ENCODE measurements at regions not wholly inside any gene's neighbourhood (a gene's known extent, or its start where the extent isn't known, plus 50 kb on each side); places are given as distances from the start of the nearest gene placed in this dataset.
"Not testable (repeated sequence)": the region's sequence is repeated elsewhere in the genome, so short reads cannot be mapped to it uniquely, and the experiment has no call there.

DNA sequence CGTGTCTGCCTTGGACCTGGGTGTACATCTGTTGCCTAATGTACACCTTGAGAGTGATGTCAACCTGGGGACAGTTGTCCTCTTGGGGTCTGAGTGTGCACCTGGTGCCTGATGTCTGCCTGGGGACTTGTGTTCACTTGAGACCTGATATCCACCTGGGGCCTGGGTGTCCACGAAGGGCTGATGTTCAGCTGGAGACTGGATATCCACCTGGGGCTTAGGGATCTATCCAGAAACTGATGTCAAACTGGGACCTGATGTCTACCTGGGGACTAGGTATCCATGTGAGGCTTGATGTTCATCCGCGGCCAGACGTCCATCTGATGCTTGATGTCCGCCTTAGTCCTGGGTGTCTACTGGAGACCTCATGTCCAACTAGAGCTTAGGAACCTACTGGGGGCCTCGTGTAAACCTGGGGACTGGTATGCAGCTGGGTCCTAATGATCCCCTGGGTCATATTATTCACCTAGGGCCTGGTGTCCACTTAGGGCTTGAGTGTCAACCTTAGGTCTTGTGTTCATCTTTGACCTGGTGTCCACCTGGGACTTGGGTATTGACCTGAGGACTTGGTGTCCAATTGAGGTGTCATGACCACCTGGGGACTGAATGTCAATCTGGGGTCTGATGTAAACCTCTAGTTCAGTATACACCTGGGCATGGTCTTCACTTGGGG lies 194.9 kb downstream of the POTEM start:
- H3K9me2 ChIP-seq; DNase-seq; H3K27me3 ChIP-seq (ENCODE audit: insufficient read depth); H2AFZ ChIP-seq (ENCODE audit: low read depth); H3K9ac ChIP-seq; POLR2A ChIA-PET; H3F3A ChIP-seq (replicated peaks; ENCODE audit: insufficient read depth); H3K4me1 ChIP-seq (ENCODE audit: control insufficient read depth in 1 of 2, insufficient read depth in 2 of 2, low read depth in 1 of 2, low read length in 1 of 2); H3K36me3 ChIP-seq (replicated peaks in 1 of 2; ENCODE audit: control insufficient read depth in 1 of 2, insufficient read depth in 2 of 2, low read length in 1 of 2); H4K20me1 ChIP-seq (ENCODE audit: insufficient read depth); H3K4me3 ChIP-seq (ENCODE audit: low read depth in 2 of 2, low read length in 1 of 2); H3K79me2 ChIP-seq (ENCODE audit: insufficient read depth); H3K27ac ChIP-seq (ENCODE audit: low read depth in 2 of 2, low read length in 1 of 2); CTCF ChIA-PET; H3K4me2 ChIP-seq; H3K9me3 ChIP-seq: not testable (repeated sequence)
- 20% methylated on average over 7 of the region's 7 CpGs for WGBS (ENCODE audit: low lambda C conversion rate)

- H4K20me1 ChIP-seq (ENCODE audit: insufficient read depth); H3K9me2 ChIP-seq; POLR2A ChIA-PET; H3F3A ChIP-seq (replicated peaks; ENCODE audit: insufficient read depth); H3K36me3 ChIP-seq (replicated peaks in 1 of 2; ENCODE audit: control insufficient read depth in 1 of 2, insufficient read depth in 2 of 2, low read length in 1 of 2); H3K4me3 ChIP-seq (ENCODE audit: low read depth in 2 of 2, low read length in 1 of 2); H3K4me2 ChIP-seq; H3K27me3 ChIP-seq (ENCODE audit: insufficient read depth); H3K27ac ChIP-seq (ENCODE audit: low read depth in 2 of 2, low read length in 1 of 2); H3K79me2 ChIP-seq (ENCODE audit: insufficient read depth); H3K9me3 ChIP-seq; H2AFZ ChIP-seq (ENCODE audit: low read depth); CTCF ChIA-PET; DNase-seq; H3K9ac ChIP-seq; H3K4me1 ChIP-seq (ENCODE audit: control insufficient read depth in 1 of 2, insufficient read depth in 2 of 2, low read depth in 1 of 2, low read length in 1 of 2): not testable (repeated sequence)
- WGBS (ENCODE audit: low lambda C conversion rate), result 36% methylated on average over 2 of the region's 3 CpGs
Observed at GRCh38 chr14:19162920-19163319, 195.7 kb downstream of the POTEM start.

DNA sequence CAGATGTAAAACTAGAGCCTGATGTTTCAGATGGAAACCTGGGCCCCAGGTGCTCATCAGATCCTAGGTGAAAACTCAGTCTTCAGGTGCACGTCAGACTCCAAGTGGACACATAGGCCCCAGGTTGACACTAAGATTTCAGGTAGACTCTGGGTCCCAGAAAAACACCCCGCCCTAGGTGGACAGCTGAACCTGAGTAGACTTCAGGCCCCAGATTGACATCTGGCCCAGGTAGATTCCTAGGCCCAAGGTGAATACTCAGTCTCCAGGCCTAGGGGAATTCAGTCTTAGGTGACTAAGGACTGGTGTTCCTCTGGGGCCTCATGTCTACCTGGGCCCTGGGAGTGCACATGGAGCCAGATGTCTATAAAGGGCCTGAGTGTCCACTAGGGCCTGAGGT lies 196.7 kb downstream of the POTEM start:
- H3K9me3 ChIP-seq; H4K20me1 ChIP-seq (ENCODE audit: insufficient read depth); H2AFZ ChIP-seq (ENCODE audit: low read depth); DNase-seq; H3K27me3 ChIP-seq (ENCODE audit: insufficient read depth); CTCF ChIA-PET; H3K27ac ChIP-seq (ENCODE audit: low read depth in 2 of 2, low read length in 1 of 2); POLR2A ChIA-PET; H3K9ac ChIP-seq; H3K4me1 ChIP-seq (ENCODE audit: control insufficient read depth in 1 of 2, insufficient read depth in 2 of 2, low read depth in 1 of 2, low read length in 1 of 2); H3K79me2 ChIP-seq (ENCODE audit: insufficient read depth); H3K4me3 ChIP-seq (ENCODE audit: low read depth in 2 of 2, low read length in 1 of 2); H3K9me2 ChIP-seq; H3F3A ChIP-seq (replicated peaks; ENCODE audit: insufficient read depth); H3K36me3 ChIP-seq (replicated peaks in 1 of 2; ENCODE audit: control insufficient read depth in 1 of 2, insufficient read depth in 2 of 2, low read length in 1 of 2); H3K4me2 ChIP-seq: not testable (repeated sequence)
- WGBS (ENCODE audit: low lambda C conversion rate), result 19% methylated on average over 2 of the region's 2 CpGs

GRCh38 chr14:19164426-19164825 lies 197.2 kb downstream of the POTEM start:
- H3K27ac ChIP-seq (ENCODE audit: low read depth in 2 of 2, low read length in 1 of 2); CTCF ChIA-PET; H3K27me3 ChIP-seq (ENCODE audit: insufficient read depth); DNase-seq; H3F3A ChIP-seq (replicated peaks; ENCODE audit: insufficient read depth); H3K9ac ChIP-seq; POLR2A ChIA-PET; H2AFZ ChIP-seq (ENCODE audit: low read depth); H3K36me3 ChIP-seq (replicated peaks in 1 of 2; ENCODE audit: control insufficient read depth in 1 of 2, insufficient read depth in 2 of 2, low read length in 1 of 2); H3K79me2 ChIP-seq (ENCODE audit: insufficient read depth); H3K4me3 ChIP-seq (ENCODE audit: low read depth in 2 of 2, low read length in 1 of 2); H4K20me1 ChIP-seq (ENCODE audit: insufficient read depth); H3K4me2 ChIP-seq; H3K9me3 ChIP-seq; H3K4me1 ChIP-seq (ENCODE audit: control insufficient read depth in 1 of 2, insufficient read depth in 2 of 2, low read depth in 1 of 2, low read length in 1 of 2); H3K9me2 ChIP-seq: not testable (repeated sequence)
- WGBS (ENCODE audit: low lambda C conversion rate), result no CpG with 5 or more reads among the region's 1 CpG

GRCh38 chr14:19166056-19166455 lies 198.8 kb downstream of the POTEM start:
- H3K4me1 ChIP-seq (ENCODE audit: control insufficient read depth in 1 of 2, insufficient read depth in 2 of 2, low read depth in 1 of 2, low read length in 1 of 2); H3K79me2 ChIP-seq (ENCODE audit: insufficient read depth); H2AFZ ChIP-seq (ENCODE audit: low read depth); DNase-seq; CTCF ChIA-PET; H3K9ac ChIP-seq; H3K27ac ChIP-seq (ENCODE audit: low read depth in 2 of 2, low read length in 1 of 2); H3K4me2 ChIP-seq; H3K27me3 ChIP-seq (ENCODE audit: insufficient read depth); H3K36me3 ChIP-seq (replicated peaks in 1 of 2; ENCODE audit: control insufficient read depth in 1 of 2, insufficient read depth in 2 of 2, low read length in 1 of 2); H3F3A ChIP-seq (replicated peaks; ENCODE audit: insufficient read depth); H3K9me2 ChIP-seq; H3K4me3 ChIP-seq (ENCODE audit: low read depth in 2 of 2, low read length in 1 of 2); H4K20me1 ChIP-seq (ENCODE audit: insufficient read depth); H3K9me3 ChIP-seq; POLR2A ChIA-PET: not testable (repeated sequence)
- WGBS (ENCODE audit: low lambda C conversion rate), result no CpG with 5 or more reads among the region's 3 CpGs

DNA sequence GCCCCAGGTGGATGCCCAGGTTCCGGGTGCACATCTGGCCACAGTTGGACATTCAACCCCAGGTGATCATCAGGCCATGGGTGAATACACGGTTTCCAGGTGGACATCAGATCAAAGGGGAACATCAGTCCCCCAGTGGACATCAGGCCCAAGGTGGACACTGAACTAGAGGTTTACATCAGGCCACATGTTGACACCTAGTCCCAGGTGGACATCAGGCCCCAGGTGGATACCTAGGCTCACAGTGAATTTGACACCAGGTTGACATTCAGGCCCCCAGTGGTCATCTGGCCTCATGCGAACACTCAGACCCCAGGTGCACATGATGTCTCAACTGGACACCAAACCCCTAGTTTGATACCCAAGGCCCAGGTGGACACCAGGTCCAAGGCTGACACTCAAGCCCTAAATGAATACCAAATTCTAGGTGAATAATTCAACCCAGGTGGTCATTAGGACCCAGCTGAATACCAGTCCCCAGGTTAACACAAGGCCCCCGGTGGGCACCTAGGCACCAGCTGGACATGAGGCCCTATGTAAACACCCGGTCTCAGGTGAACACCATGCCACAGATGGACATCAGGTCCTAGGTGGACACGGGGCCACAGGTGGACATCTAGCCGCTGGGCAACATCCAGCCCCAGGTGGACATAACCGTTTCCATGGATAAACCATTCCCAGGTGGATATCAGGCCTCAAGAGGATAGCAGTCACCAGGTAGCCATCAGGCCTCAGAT lies 200.4 kb downstream of the POTEM start:
- H3K9me2 ChIP-seq; H3K36me3 ChIP-seq (replicated peaks in 1 of 2; ENCODE audit: control insufficient read depth in 1 of 2, insufficient read depth in 2 of 2, low read length in 1 of 2); H3K9ac ChIP-seq; H3K9me3 ChIP-seq; H2AFZ ChIP-seq (ENCODE audit: low read depth); H3K4me1 ChIP-seq (ENCODE audit: control insufficient read depth in 1 of 2, insufficient read depth in 2 of 2, low read depth in 1 of 2, low read length in 1 of 2); CTCF ChIA-PET; H3K27ac ChIP-seq (ENCODE audit: low read depth in 2 of 2, low read length in 1 of 2); H4K20me1 ChIP-seq (ENCODE audit: insufficient read depth); POLR2A ChIA-PET; H3K79me2 ChIP-seq (ENCODE audit: insufficient read depth); H3K4me2 ChIP-seq; H3K4me3 ChIP-seq (ENCODE audit: low read depth in 2 of 2, low read length in 1 of 2); H3K27me3 ChIP-seq (ENCODE audit: insufficient read depth); H3F3A ChIP-seq (replicated peaks; ENCODE audit: insufficient read depth): not testable (repeated sequence)
- WGBS (ENCODE audit: low lambda C conversion rate), result 52% methylated on average over 8 of the region's 8 CpGs
- DNase-seq, result peak; percentile 0
